GM21786 (cell line): ENCODE measurements at regions not wholly inside any gene's neighbourhood (a gene's known extent, or its start where the extent isn't known, plus 50 kb on each side); places are given as distances from the start of the nearest gene placed in this dataset.
"Not testable (repeated sequence)": the region's sequence is repeated elsewhere in the genome, so short reads cannot be mapped to it uniquely, and the experiment has no call there.

ENCODE experiments used
- ATAC-seq: cut with Tn5 transposase; IDR thresholded peaks from one replicate; pipeline ENCODE4 v1.9.1; 2021; ENCODE audit not compliant: unreplicated experiment

DNA sequence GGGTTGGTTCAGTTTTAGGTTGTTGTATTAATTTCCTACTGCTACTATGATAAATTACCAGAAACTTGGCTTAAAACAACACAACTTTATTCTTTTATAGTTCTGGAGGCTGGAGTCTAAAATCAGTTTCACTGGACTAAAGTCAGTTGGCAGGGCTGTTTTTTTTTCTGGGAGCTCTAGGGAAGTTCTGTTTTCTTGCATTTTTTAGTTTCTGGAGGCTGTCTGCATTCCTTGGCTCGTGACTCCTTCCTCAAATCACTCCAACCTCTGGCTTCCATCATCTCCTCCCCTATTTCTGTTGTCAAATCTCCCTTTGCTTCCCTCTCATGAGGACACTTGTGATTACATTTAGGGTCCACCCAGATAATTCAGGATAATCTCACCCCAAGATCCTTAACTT lies 51.3 kb upstream of the SUB1 start:
- no peak for ATAC-seq

DNA sequence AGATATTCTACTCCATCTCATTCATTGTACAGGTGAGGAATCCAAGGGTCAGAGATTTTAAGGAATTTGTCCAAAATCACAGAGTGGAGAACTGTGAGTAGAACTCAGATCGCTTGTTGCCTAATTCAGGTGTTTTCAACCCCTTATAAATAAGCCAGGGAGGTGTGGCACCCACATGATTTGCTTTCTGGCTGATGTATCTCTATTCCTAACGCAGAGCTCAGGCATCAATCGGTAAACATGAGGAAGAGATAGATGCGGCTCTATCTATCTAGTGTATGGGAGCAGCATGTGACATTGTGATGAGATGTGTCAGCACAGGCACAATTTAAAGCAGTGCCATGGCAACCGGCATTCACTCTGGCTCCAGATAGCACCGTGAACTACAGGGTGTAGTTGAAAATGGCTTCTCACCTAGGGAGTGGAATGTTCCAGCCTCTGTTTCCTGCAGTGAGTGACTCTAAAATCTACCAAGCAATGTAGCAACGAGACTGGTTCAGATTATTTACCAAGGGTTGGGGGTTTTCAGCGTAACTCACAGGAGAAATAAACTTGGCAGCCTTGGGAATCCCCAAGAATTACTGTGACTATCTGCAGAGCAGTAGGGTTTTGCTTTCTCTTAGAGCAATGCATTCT lies 53.4 kb upstream of the SUB1 start:
- peak; percentile 53 for ATAC-seq

DNA sequence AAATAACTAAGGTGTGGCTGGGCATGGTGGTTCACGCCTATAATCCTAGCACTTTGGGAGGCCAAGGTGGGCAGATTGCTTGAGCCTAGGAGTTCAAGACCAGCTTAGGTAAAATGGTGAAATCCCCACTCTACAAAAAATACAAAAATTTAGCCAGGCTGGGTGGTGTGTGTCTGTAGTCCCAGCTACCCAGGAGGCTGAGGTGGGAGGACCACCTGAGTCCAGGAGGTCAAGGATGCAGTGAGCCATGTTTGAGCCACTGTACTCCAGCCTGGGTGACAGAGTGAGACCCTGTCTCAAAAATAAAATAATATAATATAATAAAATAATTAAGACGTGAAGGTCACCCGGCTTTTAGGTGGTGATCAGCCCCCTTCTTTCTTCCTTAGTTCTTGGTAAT lies 58.0 kb upstream of the SUB1 start:
- ATAC-seq = not testable (repeated sequence)

DNA sequence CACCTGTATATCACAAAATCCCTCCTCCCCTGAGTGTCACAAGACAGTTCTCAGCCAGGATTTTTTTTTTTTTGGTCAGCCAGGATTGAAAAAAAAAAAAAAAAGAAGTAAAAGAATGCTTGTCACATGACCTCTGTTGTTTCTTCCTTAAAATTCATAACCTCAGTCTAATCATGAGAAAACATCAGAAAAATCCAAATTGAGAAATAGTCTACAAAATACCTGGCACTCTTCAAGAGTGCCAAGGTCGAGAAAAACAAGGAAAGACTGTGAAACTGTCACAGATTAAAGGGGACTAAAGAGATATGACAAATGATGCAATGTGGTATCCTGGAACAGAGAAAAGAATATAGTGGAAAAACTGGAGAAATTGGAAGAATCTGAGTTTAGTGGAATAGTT lies 58.5 kb upstream of the SUB1 start:
- ATAC-seq = no peak

DNA sequence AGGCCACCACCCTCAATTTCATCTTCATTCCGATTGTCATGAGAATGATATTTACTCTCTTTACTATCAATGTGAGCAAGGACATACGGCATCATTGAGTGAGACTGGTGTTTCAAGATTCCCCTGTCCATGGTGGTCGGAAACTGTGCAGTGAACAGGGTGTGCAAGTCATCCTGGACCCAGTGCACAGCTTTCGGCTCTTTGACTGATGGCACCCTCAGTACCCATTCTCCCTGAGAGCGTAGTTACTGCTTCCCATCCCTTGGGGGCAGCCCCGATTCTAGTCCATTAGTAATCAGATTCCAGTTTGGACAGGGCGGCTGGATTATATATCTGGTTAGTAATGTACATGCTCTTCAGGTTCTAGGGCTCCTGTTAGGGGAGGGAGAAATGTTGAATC lies 61.7 kb upstream of the SUB1 start:
- no peak for ATAC-seq

DNA sequence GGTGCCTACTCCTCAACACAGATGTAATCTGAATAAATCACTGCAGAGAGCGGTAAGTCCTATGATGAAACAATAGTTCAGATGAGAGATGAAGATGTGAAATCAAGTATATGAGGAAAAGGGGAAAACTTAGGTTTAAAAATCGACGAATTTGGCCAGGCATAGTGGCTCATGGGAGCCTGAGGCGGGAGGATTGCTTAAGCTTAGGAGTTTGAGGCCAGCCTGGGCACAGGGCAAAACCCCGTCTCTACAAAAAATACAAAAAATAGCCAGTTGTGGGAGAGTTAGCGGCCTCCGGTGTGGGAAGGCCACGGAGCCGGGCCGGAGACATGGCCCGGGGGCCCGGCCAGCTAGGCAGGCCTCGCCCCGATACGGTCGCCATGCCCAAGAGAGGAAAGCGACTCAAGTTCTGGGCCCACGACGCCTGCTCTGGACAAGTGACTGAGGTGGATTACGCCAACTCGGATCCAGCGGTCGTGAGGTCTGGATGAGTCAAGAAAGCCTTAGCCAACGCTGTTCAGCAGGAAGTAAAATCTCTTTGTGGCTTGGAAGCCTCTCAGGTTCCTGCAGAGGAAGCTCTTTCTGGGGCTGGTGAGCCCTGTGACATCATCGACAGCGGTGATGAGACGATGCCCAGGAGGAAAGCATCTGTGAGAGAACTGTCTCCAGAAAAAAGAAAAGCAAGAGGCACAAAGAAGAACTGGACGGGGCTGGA lies 62.8 kb upstream of the SUB1 start:
- no peak for ATAC-seq

DNA sequence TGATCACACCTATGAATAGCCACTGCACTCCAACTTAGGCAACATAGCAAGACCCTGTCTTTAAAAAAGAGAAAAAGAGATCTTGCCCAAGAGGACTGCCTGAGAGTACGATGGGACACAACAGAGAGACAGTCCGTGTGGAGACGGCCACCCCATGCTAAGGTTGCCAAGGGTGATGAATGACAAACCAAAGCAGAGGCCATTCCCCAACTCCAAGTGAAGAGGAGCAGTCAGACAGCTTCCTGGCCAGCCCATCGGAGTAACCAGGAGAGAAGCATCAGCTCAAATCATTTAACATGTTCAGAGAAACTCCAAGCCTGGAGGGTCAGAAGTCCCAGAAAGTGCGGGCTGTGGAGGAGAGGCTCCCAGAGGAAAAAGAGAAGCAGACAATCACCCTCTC lies 63.9 kb upstream of the SUB1 start:
- ATAC-seq = no peak

DNA sequence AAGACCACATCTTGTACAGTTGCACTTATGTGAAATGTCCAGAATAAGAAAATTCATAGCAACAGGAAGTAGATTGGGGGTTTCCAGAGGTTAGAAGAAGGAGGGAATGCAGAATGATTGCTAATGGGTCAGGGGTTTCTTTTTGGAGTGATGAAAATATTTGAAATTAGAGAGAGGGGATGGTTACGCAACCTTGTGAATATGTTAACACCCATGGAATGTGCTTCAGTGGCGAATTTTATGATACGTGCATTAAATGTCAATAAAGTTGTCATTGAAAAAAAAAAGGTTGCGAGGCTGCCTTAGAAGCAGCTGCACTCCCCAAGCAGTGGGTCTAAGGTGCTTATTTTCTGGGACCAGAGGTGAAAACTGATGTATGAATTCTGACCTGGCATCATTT lies 64.4 kb upstream of the SUB1 start:
- no peak for ATAC-seq

DNA sequence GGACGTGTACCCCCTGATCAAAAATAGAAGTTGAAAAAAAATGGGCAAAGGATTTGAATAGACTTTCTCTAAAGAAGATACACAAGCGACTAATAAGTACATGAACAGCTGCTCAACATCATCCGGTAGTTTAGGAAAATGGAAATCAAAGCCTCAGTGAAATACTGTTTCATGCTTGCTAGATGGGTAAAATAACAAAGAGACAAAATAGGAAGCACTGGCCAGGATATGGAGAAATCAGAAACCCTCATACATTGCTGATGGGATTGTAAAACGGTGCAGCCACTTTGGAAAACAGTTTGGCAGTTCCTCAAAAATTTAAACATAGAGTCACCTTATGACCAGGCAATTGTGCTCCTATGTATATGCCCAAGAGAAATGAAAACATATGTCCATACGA lies 65.0 kb upstream of the SUB1 start:
- ATAC-seq = no peak

DNA sequence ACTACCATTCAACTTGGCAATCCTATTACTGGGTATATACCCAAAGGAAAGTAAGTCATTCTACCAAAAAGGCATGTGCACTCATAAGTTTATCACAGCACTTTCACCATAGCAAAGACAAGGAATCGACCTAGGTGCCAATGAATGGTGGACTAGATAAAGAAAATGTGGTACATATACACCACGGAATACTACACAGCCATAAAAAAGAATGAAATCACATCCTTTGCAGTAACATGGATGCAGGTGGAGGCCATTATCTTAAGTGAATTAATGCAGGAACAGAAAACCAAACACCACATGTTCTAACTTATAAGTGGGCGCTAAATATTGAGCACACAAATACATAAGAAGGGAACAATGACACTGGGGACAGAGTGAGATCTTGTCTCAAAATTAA lies 65.8 kb upstream of the SUB1 start:
- no peak for ATAC-seq

DNA sequence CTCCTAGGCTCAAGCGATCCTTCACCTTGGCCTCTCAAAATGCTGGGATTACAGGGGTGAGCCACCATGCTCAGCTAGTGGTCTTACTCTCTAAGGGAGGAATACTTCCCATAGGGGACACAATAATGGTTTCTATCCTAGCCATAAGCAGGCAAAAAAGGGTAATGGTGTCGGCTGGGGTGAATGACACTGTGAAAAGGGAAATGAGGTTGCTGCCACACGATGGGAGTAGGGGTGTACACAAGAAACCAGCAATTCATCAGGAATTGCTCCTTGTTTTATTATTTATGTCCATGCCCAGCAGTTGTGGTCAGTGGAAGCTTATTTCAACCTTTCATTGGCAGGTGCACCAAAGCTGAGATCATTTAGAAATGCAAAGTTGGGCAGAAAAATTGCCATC lies 70.3 kb upstream of the ZFR start:
- ATAC-seq = no peak

DNA sequence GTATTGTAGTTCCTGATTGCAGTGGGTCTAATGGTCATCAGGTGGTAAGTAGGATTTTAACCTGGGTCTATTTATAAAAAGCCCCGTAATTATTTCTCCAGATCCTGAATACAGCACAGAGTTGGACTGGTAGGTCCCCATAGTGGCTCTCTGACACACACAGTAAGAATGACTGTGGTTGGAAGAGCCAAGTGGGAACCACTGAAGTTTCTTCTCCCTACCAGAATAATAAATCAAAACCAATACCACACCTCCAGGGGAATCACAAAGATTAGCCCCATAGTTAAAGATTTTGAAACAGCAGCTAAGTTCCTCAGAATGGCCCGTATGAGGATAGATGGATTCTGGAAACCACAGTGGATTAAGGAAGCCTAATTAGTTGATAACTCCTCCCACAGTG lies 68.4 kb upstream of the ZFR start:
- ATAC-seq = no peak

DNA sequence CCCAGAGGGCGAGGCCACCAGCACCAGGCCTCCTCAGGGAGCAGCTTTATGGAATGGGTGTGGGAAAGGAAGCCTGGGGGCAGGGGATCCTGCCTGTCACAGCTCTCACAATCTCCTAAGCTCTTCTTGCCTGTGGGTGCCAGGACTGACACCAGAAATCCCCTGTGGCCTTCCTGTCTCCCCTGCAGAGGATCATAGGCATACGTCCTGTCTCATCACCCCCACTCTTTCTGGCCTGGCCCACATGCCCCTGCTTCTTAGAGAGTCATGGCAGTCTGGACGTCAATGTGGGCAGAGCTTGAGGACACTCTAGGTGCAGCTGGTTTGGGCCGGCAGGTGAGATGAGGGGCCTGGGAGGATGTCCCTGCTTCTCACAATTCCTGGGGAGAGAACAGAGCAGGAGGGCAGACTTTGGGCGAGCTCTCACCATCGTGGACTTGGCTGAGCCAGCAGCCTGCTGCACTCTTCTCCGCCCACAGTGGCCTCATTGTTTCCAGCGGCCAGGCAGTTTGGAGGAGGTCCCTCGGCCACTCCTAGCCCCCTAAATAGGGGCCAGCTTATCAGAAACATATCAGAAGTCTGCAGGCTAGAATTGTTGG lies 67.3 kb upstream of the ZFR start:
- no peak for ATAC-seq

DNA sequence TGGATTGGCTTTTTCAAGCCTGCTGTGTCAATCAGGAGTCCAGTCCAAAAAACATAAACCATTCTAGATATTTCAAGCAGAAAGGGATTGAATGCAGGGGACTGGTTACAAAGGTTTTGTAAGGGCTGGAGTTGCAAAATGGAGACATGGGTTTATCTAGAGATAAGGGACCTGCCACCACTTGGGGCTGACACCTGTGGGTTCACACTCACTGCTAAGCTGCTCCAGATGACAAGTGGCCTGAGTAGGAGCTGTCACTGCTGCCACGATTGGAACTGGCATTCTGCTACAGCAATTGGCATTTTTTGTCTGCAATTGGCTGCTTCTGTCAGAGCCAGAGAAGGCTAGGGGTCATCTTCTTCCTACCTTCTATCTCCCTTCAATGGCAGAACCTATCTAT lies 66.3 kb upstream of the ZFR start:
- no peak for ATAC-seq

DNA sequence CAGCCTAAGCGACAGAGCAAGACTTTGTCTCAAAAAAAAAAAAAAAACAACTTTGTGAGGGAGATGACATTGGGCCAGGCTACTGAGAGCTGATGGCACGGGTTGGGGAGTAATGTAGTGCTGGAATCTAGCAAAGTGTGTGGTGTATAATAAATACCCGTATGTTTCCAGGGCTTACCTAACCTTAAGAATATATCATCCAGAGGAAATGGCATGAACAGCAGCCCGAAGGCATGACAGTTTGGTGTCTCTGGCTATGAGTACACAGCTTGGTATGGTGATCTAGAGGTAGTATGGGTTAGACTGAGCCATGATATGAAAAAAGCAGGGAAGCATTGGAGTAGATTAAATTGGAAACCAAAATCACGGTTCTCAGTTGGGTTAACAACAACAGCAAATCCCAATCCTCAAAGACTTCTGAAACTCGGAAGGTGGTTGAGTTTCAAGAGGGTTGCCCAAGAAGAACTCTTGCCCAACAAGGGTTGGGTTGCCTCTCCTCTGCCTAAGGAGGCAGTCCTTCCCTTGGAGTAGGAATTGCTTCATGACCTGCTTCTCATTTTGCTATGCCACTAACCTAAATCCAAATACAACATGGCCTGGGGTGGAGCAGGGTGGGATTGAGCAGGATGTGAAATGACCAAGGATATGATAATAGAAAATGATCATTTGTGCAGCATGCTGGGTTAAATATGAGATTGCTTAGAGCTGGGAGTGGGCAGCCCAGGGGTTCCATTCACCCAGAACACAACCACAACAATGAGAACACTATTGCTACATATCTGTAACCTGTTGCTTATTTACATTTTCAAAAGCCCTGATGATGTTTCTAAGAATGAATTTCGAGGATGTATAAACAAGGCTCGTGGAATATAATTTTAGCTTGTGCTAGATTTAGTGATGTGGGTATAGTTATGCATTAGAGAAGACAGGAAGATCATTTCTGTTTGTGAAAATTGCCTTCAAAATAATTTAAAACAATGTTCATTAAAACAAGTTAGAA lies 64.6 kb upstream of the ZFR start:
- no peak for ATAC-seq

DNA sequence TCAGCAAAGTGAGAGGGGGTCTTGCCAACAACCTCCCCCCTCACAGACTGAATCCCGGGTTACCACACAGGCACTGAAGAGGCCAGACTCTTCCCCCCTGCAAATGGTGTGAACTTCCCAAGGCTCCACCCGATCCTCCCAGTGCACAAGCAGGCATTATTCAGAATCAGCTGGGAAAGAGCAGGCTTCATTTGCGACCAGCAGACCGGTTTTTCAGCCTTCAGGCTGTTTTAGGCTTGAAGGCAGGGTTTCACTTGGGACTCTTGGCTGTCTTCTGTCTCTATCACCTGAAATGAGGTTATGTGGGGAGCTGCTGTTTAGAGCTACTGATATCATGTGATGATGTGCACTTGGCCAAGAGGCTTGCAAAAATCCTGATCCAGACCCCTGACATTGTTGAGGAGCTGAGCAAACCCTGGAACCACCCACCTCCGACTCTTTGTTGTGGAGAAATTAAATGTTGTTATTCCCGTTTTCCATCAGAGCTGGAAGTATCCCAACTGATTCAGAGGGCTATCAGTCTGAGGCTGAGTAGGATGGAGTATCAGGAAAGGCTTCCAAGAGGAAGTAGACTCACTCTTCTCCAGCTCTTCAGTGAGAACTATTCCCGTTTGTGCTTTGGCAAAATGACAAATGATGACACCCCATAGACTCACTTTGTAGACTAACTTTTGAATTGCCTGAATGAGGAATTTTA lies 63.3 kb upstream of the ZFR start:
- ATAC-seq = no peak

DNA sequence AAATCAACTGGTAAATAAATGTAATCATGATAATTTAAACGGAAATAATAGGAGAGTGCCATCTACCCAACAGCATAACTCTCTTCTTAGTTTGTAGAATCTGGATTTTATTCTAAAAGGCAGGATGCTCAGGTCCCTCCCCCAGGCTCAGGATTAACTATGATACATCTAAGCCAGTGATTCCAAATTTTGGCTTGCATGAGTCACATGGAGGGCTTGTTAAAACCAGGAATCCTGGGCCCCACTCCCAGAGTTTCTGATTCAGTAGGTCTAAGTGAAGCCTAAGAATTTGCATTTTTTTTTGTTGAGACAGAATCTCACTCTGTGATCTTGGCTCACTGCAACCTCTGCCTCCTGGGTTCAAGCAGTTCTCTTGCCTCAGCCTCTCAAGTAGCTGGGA lies 62.3 kb upstream of the ZFR start:
- no peak for ATAC-seq

DNA sequence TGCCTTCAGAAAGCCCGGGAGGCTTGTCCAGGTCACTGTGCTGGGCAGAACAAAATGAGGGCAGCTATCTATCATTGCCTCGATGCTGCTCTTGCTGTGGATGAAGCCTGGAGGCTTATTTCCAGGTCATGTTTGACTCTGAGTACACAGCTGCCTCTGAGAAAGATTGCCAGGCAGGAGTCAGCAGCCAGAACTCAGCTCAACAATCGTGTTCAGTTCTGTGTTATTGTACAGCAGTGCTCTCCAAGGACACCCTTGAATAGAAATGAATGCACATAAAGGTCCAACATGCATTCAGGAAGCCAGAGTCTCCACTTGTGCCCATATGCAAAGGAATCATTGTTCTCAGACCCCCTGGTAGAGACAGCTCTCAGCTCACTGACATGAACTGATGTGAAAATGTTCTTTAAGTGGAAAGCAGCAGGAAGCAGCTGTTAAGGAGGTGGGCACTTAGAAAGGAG lies 61.7 kb upstream of the ZFR start:
- no peak for ATAC-seq

DNA sequence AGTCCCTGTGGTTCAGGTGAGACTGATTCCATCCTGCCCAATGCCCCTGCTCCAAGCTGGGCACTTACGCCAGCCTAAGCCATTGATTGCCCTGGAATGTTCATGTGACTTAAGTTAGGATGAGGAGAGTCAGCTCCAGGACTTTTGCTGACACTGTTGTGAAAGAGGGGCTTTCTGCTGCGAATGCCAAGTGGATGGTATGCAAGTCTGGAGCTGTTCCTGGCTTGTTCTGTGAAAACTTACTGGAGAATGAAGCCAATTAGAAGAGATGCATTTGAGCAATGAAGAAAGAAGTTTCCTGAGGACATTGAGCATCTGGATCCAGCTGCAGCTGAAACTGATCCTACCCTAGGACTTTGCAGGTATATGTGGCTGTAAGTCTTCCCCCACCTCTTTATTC lies 61.2 kb upstream of the ZFR start:
- no peak for ATAC-seq

DNA sequence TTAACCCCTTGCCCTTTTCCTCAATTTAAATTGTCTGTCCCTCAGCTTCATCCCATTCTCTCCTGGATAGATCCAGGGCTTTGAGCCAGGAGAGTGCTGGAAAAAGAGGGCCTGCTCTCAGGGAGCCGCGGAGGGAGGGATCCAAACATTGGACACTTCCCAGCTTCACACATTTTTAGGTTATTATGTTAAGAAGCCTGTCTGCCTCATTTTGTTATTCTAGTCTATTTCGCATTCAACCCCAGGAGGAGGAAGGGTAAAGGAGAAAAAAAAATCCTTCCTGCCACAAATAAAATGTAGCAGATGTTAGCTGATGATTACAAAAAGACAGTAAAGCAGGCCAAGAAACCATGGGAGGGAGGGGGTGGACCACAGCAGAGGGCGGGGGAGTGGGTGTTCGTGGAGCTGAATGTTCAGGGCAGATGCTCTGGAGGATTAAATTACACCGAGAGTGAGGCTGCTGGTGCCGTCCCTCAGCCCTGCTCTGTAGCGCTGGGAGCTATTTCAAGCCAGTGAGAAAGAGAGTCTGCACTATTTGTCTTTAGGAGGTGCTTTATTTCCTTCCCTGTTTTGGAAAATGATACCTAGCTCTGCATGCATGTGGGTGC lies 60.6 kb upstream of the ZFR start:
- no peak for ATAC-seq
